22Rv1 (cell line): ENCODE measurements at regions not wholly inside any gene's neighbourhood (a gene's known extent, or its start where the extent isn't known, plus 50 kb on each side); places are given as distances from the start of the nearest gene placed in this dataset.

Experiments used
- CTCF ChIP-seq: fragments of 450-650 bp; IDR thresholded peaks from 2 replicates; pipeline ENCODE4 v1.5.1; 2017; ENCODE audit warnings: mild to moderate bottlenecking
- ZFX ChIP-seq: fragments of 450-650 bp; IDR thresholded peaks from 2 replicates; pipeline ENCODE4 v1.6.1; 2017; ENCODE audit warnings: antibody characterized with exemption, borderline replicate concordance

DNA sequence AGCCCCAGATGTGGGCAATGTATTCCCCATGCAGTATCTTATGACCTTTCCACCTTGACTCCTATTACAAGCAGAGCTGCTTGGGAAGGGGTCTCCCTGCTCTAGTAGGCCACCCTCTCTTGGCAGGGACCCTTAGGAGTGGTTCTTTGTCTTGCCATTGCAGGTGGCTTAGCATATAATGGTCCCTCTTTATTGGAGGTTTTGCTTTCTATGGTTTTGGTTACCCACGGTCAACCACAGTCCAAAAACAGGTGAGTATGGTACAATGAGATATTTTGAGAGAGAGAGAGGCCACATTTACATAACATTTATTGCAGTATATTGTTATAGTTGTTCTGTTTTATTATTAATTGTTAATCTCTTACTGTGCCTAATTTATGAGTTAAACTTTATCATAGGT, 472.8 kb upstream of the ASIC2 start:
- TF ChIP-seq CTCF (no peak), ZFX (no peak)
